ENCODE measurements at regions not wholly inside any gene's neighbourhood (a gene's known extent, or its start where the extent isn't known, plus 50 kb on each side); places are given as distances from the start of the nearest gene placed in this dataset.

- Histone ChIP-seq H3K4me3 (no peak overlapping the region), H3K36me3 (no peaks in the 10 kb centered on the region), H3K9me3 (peaks cover 0 to 13% of the 10 kb centered on the region in 2 donors), H3K27me3 (no peaks in the 10 kb centered on the region), H3K27ac (peak overlapping the region in 1 of 2 donors; percentile 1), H3K4me1 (peaks cover 0 to 23% of the 10 kb centered on the region in 2 donors)
- TF ChIP-seq CTCF (IDR thresholded peaks at IDR 0.05), result no peak
- no peak for DNase-seq (ENCODE audit: low spot score)
Observed at GRCh38 chr15:66921319-66921915, 144.0 kb upstream of the SMAD3 start.

DNA sequence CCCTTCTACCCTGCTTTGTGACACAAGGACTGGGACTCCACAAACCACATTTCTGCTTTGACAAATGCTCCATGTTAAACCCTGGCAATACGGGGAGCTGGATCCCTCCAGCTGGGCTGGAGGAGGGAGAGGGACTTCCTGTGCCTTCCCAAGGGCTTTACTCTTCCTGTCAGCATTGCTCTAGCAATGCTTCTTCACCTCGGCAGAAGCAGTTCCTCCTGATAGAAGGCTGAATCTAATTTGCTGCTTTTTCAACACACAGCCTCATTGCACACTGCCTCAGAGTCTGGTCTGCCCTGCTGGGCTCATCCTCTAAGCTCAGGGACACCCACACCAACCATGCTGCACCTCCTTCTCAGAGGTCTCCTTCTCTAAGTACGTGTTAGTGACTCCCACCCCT lies 142.8 kb upstream of the SMAD3 start:
- DNase-seq (ENCODE audit: low spot score), result no peak
- H3K4me1 ChIP-seq, result peaks cover 0 to 32% of the 10 kb centered on the region in 2 donors
- no peaks in the 10 kb centered on the region for H3K36me3 ChIP-seq
- H3K27ac ChIP-seq, result no peak overlapping the region
- no peak overlapping the region for H3K4me3 ChIP-seq
- H3K9me3 ChIP-seq, result peaks cover 0 to 13% of the 10 kb centered on the region in 2 donors
- TF ChIP-seq CTCF (IDR thresholded peaks at IDR 0.05), result no peak
- no peaks in the 10 kb centered on the region for H3K27me3 ChIP-seq

- DNase-seq (ENCODE audit: low spot score), result no peak
- Histone ChIP-seq H3K36me3 (no peaks in the 10 kb centered on the region), H3K27ac (no peak overlapping the region), H3K27me3 (no peaks in the 10 kb centered on the region), H3K4me1 (peaks cover 0 to 41% of the 10 kb centered on the region in 2 donors), H3K9me3 (peaks cover 0 to 7% of the 10 kb centered on the region in 2 donors), H3K4me3 (no peak overlapping the region)
- TF ChIP-seq CTCF (IDR thresholded peaks at IDR 0.05), result peak; percentile 22 to 49
Observed at GRCh38 chr15:66923438-66923881, 141.9 kb upstream of the SMAD3 start.

- no peaks in the 10 kb centered on the region for H3K36me3 ChIP-seq
- no peak overlapping the region for H3K4me3 ChIP-seq
- peaks cover 0 to 30% of the 10 kb centered on the region in 2 donors for H3K4me1 ChIP-seq
- DNase-seq (ENCODE audit: low spot score), result no peak
- peaks cover 0 to 7% of the 10 kb centered on the region in 2 donors for H3K9me3 ChIP-seq
- no peaks in the 10 kb centered on the region for H3K27me3 ChIP-seq
- no peak overlapping the region for H3K27ac ChIP-seq
- no peak for TF ChIP-seq CTCF (IDR thresholded peaks at IDR 0.05)
Observed at GRCh38 chr15:66924889-66925288, 140.5 kb upstream of the SMAD3 start.

GRCh38 chr15:66925721-66926120 lies 139.7 kb upstream of the SMAD3 start:
- H3K27ac ChIP-seq, result no peak overlapping the region
- peaks cover 0 to 33% of the 10 kb centered on the region in 2 donors for H3K4me1 ChIP-seq
- no peak overlapping the region for H3K4me3 ChIP-seq
- TF ChIP-seq CTCF (IDR thresholded peaks at IDR 0.05), result no peak
- no peaks in the 10 kb centered on the region for H3K27me3 ChIP-seq
- H3K9me3 ChIP-seq, result peaks cover 0 to 7% of the 10 kb centered on the region in 2 donors
- no peaks in the 10 kb centered on the region for H3K36me3 ChIP-seq
- DNase-seq (ENCODE audit: low spot score), result no peak
